HG03565 (cell line): ENCODE measurements at regions not wholly inside any gene's neighbourhood (a gene's known extent, or its start where the extent isn't known, plus 50 kb on each side); places are given as distances from the start of the nearest gene placed in this dataset.

Experiments used
- ATAC-seq: cut with Tn5 transposase; IDR thresholded peaks from one replicate; pipeline ENCODE4 v1.9.1; 2021; ENCODE audit warnings: mild to moderate bottlenecking, moderate library complexity; ENCODE audit not compliant: unreplicated experiment

DNA sequence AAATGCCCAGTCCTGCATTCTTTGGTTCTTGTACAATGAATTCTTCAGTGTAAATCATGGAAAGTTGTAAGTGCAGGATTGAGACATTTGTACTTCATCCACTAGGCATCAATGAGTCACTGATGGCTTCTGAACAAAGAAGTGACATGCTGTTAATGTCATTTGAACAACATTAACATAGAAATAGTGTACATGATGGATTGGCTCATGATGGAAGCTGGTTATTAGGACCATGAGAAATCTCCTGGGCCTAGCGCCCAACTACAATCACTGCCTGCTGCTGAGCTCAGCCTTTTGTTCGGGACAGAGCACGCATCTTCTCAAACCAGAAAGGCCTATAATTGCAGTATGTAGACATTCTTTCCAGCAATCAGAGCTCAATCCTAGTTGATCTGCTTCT, 316.8 kb upstream of the TSHZ2 start:
- ATAC-seq, result no peak

DNA sequence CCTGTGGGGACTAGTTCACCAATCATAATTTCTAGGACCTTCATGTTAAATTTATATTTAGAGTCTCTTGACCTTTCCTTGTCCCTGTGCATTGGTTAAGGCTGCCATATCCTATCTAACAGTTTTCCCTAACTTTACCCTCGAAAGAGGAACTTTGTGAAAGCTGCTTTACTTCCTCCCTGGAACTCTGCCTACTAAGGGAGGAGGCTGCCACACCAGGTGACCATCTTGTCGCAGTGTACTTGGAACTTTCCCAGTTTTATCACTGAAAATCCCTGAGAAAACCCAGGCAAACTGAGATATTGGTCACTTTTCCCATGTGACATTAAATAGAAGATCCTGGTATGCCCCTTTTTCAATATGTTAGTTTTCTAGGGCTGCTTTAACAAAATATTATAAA, 317.6 kb upstream of the TSHZ2 start:
- ATAC-seq, result no peak

DNA sequence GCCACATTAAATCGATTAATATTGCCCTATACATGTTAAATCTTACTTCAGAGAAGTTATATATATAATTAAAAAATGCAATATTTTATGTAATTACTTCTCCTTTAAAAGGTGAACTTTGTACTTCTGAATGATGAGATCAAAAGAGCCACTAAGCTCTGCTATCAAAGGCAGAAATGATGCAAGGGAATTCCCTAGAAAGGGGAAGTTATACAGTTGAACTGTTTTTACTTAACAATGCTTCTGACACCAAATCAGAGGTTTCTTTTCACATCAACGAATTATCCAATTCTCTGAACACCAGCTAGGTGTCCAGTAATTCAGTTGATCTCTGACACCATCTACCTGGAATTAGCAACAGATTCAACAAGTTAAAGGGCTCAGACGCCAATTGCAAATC, 319.9 kb upstream of the TSHZ2 start:
- no peak for ATAC-seq

DNA sequence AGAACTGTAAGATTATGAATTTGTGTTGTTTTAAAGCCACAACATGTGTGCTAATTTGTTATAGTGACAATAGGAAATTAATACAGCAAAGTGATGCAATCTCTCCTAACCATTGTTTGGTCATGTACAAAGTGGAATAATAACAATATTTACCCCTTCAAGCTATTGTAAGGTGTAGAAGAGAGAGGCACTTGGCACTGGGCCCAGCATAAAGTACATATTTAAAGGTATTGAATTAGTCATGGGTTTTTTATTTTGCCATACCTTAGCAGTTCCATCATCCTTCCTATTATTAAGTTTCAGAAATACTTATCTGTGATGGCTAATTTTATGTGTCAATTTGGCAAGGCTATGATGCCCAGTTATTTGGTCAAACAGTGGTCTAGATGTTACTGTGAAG, 322.4 kb upstream of the TSHZ2 start:
- no peak for ATAC-seq

DNA sequence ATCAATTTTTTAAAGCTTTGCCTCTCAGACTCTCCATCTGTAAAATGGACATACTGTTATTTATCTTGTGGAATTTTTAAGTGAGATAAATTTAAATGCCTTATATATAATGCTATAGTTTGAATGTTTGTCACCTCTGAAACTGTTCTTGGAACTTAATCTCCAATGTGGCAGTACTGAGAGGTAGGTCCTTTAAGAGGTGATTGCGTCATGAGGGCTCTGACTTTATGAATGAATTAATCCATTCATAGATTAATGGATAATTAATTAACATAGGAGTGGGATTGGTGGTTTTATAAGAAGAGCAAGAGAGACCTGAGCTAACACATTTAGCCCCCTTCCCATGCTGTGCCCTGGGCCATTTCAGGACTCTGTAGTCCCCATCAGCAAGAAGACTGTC, 326.3 kb upstream of the TSHZ2 start:
- ATAC-seq, result no peak

DNA sequence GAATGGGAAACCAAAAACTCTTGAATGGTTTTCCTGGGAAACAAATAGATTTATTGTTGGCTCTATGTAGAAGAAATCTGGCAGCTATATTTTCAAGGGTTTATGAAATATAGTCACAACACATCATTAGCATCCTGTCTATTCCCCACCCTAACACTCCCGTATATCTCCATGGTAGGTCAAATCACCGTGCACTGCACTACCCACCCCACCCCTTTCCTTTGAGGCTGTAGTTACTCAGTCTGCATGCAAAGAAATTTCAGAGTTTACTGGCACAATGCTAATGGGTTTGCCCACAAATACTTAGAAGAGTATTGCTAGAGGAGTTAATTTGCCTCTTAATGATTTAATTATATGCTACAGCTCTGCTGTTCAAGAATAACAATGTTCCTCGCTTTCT, 329.1 kb upstream of the TSHZ2 start:
- ATAC-seq, result no peak

DNA sequence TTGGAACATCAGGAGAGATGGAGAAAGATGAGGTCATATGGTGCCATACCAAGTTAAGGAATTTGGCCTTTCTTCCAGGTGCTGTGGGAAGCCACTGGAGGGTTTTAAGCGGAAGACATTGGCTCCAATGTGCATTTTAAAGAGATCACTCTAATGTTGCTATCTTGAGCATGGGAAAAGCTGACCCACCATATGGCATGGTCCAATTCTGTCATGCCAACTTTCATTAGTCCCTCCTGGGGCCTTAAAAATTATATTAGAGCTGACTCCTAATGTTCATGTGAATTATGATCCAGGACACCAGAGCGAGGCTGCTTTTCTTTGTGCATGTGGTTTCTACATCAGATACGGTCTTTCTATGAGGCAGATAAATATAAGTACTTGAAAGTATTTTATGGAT, 335.0 kb upstream of the TSHZ2 start:
- no peak for ATAC-seq

DNA sequence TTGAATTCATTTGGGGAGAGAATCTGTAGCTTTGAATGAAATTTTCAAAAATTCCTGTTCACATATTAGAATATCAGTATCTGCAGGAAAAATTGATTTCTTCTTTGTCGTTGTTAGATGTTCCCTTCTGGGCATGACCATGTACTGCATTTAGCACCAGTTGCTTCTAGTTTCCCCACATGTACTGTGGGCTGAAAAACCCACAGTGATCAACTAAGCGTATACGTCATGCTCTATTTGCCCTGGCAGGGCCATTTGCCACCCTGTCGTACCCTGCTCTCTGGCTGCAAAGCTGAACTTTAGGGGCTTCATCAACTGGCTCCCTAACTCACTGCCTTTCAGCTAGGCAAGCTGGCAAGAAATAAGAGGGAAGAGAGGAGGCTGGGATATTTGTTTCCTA, 340.7 kb upstream of the TSHZ2 start:
- ATAC-seq, result no peak

DNA sequence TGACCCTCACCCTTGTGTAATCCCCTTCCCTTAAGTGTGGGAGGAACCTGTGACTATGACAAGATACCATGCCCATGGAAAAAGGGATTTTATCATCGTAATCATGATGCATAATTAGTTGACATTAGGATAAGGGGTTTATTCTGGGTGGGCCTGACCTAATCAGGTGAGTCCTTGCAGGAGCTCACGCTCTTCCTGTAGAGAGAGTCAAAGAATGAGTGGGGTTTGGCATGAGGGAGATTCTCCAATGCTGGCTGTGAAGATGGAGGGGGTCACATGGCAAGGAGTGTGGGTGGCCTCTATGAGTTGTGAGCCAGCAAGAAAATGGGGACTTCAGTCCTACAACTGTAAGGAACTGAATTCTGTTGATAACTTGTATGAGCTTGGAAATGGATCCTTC, 342.0 kb upstream of the TSHZ2 start:
- ATAC-seq, result no peak

DNA sequence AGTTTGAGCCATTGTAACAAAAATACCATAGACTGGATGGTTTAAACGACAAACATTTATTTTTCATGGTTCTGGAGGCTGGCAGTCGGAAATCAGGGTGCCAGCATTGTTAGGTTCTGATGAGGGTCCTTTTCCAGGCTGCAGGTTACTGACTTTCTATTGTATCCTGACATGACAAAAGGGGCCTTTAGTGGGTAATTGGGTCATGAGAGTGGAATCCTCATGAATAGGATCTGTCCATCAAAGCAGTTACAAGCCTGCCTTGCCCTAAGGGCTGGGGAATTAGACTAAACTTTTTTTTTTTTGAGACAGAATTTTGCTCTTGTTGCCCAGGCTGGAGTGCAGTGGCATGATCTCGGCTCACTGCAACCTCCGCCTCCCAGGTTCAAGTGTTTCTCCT, 347.9 kb upstream of the TSHZ2 start:
- ATAC-seq, result no peak

DNA sequence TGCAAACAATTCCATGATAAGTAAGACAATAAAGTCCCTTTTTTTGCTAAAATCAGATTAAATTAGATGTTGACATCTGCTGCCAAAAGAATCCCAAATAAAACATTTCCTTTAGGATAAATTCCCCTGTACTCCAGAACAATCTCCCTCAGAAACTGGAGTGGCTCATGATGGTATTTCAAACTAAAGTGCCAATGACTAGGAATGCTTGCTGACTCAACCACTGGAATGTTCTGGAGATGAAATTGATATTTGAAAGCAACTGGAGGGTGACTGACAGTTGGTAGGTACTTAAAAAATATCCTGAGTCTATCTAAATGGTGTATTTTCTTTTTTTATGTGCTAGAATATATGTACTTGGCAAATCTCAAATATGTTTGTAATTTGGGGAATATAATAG, 350.1 kb upstream of the TSHZ2 start:
- ATAC-seq, result no peak

DNA sequence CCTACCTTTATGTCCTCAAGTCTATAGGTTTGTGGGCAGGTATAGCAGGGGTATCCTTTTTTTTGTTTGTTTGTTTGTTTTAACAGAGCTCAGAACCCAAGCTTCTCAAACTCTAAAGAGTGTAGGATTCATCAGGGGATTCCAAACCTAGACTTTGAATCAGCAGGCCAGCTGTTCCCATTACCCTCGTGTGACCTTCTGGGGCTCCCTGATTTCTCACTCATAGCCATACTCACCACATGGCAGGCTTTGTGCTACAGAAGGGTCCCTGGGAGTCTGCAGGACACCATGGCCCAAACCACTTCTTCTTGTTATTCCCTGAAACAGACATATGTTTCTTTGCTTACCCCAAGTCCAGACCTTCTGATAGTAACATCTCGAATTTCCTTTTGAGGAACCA, 350.8 kb upstream of the TSHZ2 start:
- ATAC-seq, result no peak

DNA sequence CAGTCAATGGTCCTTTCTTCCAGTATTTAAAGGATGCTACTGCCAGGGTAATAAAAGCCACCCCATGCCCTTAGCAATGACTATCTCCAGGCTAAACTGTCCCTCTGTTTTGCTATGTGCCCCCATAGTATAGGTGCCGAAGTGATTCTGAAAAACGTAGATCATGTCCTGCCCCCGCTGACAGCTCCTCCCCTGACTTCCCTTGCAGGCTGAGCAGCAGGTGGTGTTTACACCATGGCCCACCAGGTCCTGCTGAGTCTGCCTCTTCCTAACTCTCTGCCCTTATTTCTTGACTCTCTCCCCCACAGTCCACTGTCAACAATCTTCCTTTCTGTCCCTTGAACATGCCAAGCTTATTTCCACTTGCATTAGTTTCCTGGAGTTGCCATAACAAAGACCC, 352.5 kb upstream of the TSHZ2 start:
- no peak for ATAC-seq

DNA sequence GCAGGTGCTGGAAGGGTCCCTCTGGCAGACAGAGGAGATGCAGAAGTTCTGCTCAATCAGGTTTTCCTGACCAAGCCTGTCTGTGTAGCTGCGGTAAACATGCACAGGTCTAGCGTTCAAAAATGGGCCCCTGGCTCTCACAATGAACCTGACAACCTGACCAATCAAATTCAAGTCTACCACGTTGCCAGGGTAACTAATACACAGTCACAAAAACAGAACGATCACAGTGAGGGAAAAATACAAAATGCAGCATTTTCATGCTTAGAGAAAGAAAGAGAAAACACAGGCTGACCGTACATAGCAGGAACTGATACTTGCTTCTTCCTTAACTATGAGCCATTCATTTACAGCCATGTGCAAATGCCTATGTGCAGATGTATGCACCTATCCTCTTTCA, 353.1 kb upstream of the TSHZ2 start:
- ATAC-seq, result no peak

DNA sequence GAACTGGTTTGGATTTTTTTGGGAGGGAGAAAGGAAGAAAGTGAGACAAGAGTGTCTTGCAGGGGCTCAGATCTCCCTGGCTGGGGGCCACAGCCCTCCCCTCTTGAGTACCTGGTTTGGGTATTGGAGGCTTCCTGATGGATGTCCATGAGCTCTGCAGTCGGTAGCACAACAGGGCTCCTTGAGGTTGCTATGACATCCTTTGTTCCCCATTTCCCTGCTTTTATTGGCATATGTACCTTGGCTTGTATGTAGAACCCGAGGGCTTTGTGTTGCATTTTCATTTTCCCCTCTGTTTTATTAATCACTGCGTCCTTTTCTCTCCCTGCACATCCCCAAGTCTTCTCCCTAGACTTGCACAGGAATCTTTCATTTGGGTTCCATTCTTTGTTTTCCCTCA, 355.5 kb upstream of the TSHZ2 start:
- no peak for ATAC-seq

DNA sequence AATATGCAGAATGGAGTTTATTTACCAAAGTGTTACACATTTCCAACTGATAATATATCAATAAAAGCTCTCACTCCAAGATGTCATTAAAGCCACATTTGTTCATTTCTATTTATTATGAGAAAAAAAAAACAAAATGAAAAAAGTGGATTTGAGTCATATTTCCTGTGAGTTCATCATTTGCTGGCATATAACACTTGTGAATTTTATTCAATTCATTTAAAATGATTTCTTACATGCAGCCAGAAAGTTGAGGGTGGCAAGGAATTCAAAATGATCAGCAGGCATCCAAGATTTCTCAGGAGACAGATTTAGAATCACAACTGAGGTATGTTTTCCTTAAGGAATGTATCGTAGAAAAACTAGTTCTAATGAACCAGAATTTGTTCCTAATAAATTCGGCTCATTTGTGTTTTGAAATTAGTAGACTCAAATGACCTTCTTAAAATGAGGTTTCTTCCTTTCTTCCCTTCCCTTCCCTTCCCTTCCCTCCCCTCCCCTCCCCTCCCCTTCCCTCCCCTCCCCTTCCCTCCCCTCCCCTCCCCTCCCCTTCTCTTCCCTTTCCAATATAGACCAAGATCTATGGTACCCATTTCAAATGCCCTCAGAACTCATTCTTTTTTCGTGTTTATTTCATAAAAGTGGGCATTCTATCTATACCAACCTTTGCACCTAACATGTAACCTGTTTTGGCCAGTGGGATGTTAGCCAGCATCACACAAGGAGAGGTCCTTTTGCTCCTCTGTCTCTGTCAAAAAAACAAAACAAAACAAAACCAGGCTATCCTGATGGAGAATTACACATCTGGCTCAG, 357.9 kb upstream of the TSHZ2 start:
- ATAC-seq, result no peak

DNA sequence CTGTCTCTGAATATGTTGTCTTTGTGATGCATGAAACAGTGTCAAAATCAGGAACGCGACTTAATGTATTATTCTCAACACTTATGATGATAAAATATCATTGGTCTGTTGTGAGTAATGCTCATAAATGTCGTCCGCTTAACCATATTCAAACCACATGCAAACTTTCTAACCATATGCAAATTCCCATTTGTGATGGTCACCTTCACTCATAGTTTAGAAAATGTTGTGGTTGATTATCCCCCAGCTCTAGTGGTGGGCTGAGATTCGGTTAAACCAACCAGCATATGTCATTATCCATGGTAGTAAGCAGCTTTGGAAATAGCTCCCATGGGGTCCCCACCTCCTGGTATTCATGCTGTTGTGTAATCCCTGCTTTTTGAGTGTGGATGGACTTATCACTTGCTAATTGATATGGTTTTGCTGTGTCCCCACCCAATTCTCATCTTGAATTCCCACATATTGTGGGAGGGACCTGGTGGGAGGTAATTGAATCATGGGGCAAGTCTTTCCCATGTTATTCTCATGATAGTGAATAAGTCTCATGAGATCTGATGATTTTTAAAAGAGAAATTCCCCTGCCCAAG, 360.0 kb upstream of the TSHZ2 start:
- ATAC-seq, result no peak

DNA sequence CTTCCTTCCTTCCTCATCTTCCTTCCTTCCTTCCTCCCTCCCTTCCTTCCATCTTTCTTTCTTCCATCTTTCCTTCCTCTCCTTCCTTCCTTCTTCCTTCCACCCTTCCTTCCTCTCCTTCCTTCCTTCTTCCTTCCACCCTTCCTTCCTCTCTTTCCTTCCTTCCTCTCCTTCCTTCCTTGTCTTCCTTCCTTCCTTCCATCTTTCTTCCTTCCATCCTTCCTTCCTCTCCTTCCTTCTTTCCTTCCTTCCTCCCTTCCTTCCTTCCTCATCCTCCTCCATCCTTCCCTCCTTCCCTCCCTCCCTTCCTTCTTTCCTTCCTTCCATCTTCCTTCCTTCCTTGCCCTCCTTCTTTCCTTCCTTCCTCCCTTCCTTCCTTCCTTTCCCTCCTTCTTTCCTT, 361.4 kb upstream of the TSHZ2 start:
- ATAC-seq, result no peak

DNA sequence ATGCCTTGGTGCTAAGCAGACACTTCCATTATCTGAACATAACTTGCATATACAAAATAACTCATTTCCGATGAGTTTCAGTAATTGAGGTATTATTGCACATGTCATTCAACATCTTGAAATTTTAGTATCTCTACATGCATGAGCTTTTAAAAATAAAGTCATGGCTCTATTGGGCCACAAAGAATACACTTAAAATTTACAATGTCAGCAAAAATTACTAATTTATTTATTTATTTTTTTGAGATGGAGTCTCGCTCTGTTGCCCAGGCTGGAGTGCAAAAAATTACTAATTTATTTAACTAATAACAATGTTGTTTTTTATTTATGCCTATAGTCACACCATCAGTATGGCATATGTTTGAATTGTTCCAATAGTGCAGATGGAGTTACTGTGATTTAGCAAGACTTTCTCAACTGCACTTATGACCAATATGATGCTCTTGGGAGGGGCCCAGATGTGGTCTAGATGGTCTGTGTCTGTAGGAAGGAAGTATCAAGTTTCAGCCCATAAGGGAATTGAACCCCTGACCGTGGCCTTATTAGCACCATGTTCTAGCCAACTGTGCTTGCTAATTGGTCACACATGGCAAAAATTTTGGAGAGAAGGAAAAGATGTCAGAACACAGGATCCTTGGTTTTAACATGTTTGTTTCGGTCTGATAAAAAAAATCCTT, 370.7 kb upstream of the TSHZ2 start:
- no peak for ATAC-seq

DNA sequence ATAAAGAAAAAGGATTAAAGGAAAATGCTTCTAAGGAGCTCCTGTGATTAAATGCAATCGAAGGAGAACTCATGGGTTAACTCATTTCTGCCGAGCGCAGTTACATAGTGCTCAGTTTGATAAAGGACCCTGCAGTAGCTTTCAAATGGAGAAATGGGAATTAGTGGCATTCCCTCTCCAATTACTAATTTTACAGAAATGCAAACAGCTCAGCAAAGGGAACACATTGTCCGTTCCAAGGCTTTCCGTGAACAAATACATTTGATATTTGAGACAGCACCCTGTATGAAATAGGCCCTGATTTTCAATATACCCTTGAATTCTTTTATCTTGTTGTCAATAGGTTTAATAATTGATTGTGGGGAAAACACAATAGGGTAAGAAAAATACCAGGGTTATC, 375.9 kb upstream of the TSHZ2 start:
- no peak for ATAC-seq

DNA sequence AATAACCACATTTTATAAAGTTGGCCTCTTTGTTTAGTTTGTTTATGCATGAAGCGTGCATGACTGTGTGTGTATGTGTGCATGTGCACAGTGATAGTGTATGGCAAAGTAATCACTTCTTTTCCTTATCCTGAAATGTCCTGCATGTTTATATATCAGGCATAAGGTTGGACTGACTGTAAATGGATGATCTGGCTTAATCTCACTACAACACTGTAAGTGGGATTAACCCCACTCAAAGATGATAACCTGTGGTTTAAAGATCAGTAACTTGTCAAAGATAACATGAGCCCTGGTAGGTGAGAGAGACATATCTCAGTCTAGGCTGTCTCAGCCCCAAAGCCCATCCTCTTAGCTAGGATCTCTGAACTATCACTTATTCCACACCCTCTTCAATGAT, 376.6 kb upstream of the TSHZ2 start:
- ATAC-seq, result no peak

DNA sequence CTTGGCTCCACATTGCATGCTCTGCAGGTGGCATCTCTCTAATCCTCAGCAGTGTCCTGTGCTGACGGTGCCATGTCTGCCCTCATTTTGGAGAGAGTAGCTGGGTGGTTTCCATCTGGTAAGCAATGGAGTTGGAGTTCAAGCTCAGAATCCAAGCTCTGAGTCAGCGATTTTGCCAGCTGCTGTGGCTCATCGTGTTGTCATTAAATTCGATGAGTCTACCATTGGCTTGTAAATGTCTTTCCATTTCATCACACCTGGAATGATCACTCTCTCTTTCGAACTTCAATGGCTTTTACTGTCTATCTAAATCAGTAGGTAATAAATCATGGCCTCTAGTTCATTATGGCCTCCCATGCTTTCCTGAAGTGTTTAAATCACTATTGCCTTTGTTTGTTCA, 378.5 kb upstream of the TSHZ2 start:
- no peak for ATAC-seq
